B cell (primary cell): ENCODE measurements at regions not wholly inside any gene's neighbourhood (a gene's known extent, or its start where the extent isn't known, plus 50 kb on each side); places are given as distances from the start of the nearest gene placed in this dataset.

Experiments used
- EZH2 ChIP-seq: IDR thresholded peaks from 2 replicates; pipeline ENCODE4 v1.6.1; 2012; ENCODE audit warnings: borderline replicate concordance, low read depth, mild to moderate bottlenecking, moderate library complexity, low read length; ENCODE audit not compliant: insufficient read depth, poor library complexity, severe bottlenecking
- TF ChIP-seq, protein P1 (sequence below): fragments of 200-600 bp; IDR thresholded peaks from one replicate; pipeline ENCODE4 v1.8.0; 2022; ENCODE audit warnings: antibody characterized with exemption, mild to moderate bottlenecking

DNA sequence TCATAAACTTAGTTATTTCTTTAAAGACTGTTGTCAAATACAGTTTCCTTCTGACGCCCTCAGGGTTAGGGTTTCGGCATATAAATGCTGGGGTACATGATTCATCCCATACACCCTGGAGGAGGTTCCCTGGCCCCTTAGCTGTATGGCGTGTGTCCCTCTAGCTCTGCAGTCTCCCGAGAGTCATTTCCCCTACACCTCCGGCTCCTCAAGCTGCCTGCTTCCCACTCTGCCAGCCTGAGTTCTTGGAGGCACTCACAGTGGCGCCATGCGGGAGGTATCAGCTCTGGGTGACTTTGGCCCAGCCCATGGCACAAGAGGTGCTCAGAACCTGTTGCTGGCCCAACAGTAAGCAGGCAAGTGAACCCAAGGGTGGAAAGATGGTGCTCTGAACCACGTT, 70.2 kb upstream of the TRPM1 start:
- TF ChIP-seq, protein P1, sequence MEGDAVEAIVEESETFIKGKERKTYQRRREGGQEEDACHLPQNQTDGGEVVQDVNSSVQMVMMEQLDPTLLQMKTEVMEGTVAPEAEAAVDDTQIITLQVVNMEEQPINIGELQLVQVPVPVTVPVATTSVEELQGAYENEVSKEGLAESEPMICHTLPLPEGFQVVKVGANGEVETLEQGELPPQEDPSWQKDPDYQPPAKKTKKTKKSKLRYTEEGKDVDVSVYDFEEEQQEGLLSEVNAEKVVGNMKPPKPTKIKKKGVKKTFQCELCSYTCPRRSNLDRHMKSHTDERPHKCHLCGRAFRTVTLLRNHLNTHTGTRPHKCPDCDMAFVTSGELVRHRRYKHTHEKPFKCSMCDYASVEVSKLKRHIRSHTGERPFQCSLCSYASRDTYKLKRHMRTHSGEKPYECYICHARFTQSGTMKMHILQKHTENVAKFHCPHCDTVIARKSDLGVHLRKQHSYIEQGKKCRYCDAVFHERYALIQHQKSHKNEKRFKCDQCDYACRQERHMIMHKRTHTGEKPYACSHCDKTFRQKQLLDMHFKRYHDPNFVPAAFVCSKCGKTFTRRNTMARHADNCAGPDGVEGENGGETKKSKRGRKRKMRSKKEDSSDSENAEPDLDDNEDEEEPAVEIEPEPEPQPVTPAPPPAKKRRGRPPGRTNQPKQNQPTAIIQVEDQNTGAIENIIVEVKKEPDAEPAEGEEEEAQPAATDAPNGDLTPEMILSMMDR: no peak
- TF ChIP-seq EZH2: no peak
